ENCODE measurements at regions not wholly inside any gene's neighbourhood (a gene's known extent, or its start where the extent isn't known, plus 50 kb on each side); places are given as distances from the start of the nearest gene placed in this dataset.

DNA sequence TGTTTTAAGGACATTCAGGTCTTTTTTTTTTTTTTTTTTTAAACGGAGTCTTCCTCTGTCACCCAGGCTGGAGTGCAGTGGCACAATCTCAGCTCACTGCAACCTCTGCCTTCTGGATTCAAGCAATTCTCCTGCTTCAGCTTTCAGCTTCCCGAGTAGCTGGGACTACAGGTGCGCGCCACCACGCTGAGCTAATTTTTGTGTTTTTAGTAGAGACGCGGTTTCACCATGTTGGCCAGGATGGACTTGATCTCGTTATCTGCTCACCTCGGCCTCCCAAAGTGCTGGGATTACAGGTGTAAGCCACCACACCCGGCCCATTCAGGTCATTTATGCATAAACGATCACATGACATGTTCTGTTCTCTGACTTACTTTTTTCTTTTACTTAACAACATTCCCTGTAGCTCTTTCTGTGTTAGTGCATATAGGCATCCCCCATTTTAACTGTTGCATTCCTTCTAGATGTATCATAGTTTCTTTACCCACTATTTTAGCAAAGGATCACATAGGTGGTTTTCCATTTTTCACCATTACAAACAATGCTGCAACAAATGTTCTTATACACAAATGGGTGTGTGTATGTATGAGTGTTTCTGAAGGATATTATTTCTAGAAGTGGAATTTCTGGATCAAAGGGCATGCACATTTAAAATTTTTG, 74.2 kb downstream of the ARF6 start:
- no peak for TF ChIP-seq EZH2 (IDR thresholded peaks at IDR 0.05; ENCODE audit: borderline replicate concordance, low read length)
- TF ChIP-seq, protein P1, sequence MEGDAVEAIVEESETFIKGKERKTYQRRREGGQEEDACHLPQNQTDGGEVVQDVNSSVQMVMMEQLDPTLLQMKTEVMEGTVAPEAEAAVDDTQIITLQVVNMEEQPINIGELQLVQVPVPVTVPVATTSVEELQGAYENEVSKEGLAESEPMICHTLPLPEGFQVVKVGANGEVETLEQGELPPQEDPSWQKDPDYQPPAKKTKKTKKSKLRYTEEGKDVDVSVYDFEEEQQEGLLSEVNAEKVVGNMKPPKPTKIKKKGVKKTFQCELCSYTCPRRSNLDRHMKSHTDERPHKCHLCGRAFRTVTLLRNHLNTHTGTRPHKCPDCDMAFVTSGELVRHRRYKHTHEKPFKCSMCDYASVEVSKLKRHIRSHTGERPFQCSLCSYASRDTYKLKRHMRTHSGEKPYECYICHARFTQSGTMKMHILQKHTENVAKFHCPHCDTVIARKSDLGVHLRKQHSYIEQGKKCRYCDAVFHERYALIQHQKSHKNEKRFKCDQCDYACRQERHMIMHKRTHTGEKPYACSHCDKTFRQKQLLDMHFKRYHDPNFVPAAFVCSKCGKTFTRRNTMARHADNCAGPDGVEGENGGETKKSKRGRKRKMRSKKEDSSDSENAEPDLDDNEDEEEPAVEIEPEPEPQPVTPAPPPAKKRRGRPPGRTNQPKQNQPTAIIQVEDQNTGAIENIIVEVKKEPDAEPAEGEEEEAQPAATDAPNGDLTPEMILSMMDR (IDR thresholded peaks at IDR 0.05; ENCODE audit: low read length), result no peak
- no peak overlapping the region for H3K27ac ChIP-seq (ENCODE audit: low read depth, low read length, poor library complexity, severe bottlenecking)
- no peaks in the 10 kb centered on the region for H3K9me2 ChIP-seq (ENCODE audit: low read depth, low read length)
- H3K27me3 ChIP-seq (ENCODE audit: insufficient read depth, low read length), result no peaks in the 10 kb centered on the region
- H3K9ac ChIP-seq (ENCODE audit: low read length), result no peak overlapping the region
- H3K4me1 ChIP-seq (ENCODE audit: insufficient read depth, low read length, severe bottlenecking), result peaks cover 68% of the 10 kb centered on the region
- no peaks in the 10 kb centered on the region for H4K20me1 ChIP-seq (ENCODE audit: insufficient read depth, low read length)
- no peak overlapping the region for H2AFZ ChIP-seq (ENCODE audit: low read length)
- peaks cover 19% of the 10 kb centered on the region for H3F3A ChIP-seq (ENCODE audit: insufficient read depth, low read length)
- H3K9me3 ChIP-seq (ENCODE audit: low read length), result no peaks in the 10 kb centered on the region
- no peaks in the 10 kb centered on the region for H3K36me3 ChIP-seq (ENCODE audit: insufficient read depth, low read length)
- no peak overlapping the region for H3K4me2 ChIP-seq (ENCODE audit: low read length)
- H3K79me2 ChIP-seq (ENCODE audit: insufficient read depth, low read length), result no peaks in the 10 kb centered on the region
- H3K4me3 ChIP-seq (ENCODE audit: low read depth, low read length, poor library complexity, severe bottlenecking), result no peak overlapping the region

DNA sequence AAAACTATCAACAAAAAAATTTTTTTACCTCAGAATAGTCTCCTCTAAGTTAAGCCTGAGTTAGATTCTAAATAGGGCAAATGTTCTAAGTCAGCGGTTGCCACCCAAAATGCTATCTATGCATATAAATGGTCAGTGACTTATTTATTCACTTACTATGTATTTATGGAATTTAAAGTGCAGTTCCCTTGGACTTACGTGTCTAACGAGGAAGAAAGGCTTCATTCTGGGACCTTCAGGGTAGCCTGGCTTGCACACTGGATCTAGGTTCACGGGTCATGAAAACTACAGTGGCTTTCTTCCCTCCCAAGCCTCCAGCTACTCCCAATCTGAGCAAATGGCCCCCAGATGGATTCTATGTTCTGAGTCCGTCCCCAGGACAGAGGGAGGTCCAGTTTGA, 77.1 kb downstream of the ARF6 start:
- peak overlapping the region; percentile 67 for H3K9ac ChIP-seq (ENCODE audit: low read length)
- no peaks in the 10 kb centered on the region for H3K9me2 ChIP-seq (ENCODE audit: low read depth, low read length)
- no peak for TF ChIP-seq EZH2 (IDR thresholded peaks at IDR 0.05; ENCODE audit: borderline replicate concordance, low read length)
- TF ChIP-seq, protein P1 (IDR thresholded peaks at IDR 0.05; ENCODE audit: low read length), result no peak
- H3K4me2 ChIP-seq (ENCODE audit: low read length), result peak overlapping the region; percentile 54
- peaks cover 67% of the 10 kb centered on the region for H3K4me1 ChIP-seq (ENCODE audit: insufficient read depth, low read length, severe bottlenecking)
- no peaks in the 10 kb centered on the region for H3K9me3 ChIP-seq (ENCODE audit: low read length)
- no peaks in the 10 kb centered on the region for H3K36me3 ChIP-seq (ENCODE audit: insufficient read depth, low read length)
- H4K20me1 ChIP-seq (ENCODE audit: insufficient read depth, low read length), result no peaks in the 10 kb centered on the region
- no peaks in the 10 kb centered on the region for H3K79me2 ChIP-seq (ENCODE audit: insufficient read depth, low read length)
- peak overlapping the region; percentile 25 for H3K4me3 ChIP-seq (ENCODE audit: low read depth, low read length, poor library complexity, severe bottlenecking)
- H3F3A ChIP-seq (ENCODE audit: insufficient read depth, low read length), result peaks cover 16% of the 10 kb centered on the region
- H3K27me3 ChIP-seq (ENCODE audit: insufficient read depth, low read length), result no peaks in the 10 kb centered on the region
- peak overlapping the region; percentile 100 for H3K27ac ChIP-seq (ENCODE audit: low read depth, low read length, poor library complexity, severe bottlenecking)
- H2AFZ ChIP-seq (ENCODE audit: low read length), result peak overlapping the region; percentile 85

DNA sequence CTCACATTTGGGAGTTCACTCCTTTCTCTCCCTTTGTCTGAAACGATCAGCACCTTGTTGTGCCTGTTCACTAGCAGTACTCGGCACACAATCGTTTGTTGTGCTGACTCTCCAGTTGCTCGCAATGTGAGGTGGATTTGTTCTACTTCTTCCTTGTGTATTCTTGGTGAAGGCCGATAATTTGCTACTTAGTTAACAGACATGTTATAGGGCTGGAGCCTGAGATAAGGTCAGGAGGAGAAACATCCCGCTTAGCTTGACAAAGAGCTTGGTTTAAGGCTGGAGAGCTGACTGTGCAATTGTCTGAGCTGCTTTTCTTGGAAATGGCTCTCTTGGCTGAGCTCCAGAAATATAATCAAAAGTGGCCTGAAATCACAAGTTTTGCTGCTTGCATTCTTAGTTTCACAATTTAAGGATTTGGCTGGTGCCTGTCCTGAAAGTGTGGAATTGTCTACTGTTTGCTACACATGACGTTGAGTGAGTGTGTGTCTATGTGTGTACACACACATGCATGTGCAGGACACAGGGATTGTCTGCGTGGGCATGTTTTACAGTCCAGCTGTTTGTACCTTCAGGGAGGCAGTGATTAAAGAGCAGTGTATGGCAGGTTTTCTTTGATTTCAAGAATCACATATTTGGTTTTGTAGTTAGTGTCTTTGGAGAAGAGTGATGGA, 77.7 kb downstream of the ARF6 start:
- Histone ChIP-seq H3K79me2 (ENCODE audit: insufficient read depth, low read length) (no peaks in the 10 kb centered on the region), H3K4me1 (ENCODE audit: insufficient read depth, low read length, severe bottlenecking) (peaks cover 67% of the 10 kb centered on the region), H3K27me3 (ENCODE audit: insufficient read depth, low read length) (no peaks in the 10 kb centered on the region), H3K9me2 (ENCODE audit: low read depth, low read length) (no peaks in the 10 kb centered on the region), H3K4me3 (ENCODE audit: low read depth, low read length, poor library complexity, severe bottlenecking) (peak overlapping the region; percentile 25), H2AFZ (ENCODE audit: low read length) (peak overlapping the region; percentile 85), H3K9me3 (ENCODE audit: low read length) (no peaks in the 10 kb centered on the region), H3K27ac (ENCODE audit: low read depth, low read length, poor library complexity, severe bottlenecking) (peak overlapping the region; percentile 100), H3K9ac (ENCODE audit: low read length) (peak overlapping the region; percentile 67), H3F3A (ENCODE audit: insufficient read depth, low read length) (peaks cover 16% of the 10 kb centered on the region), H3K4me2 (ENCODE audit: low read length) (peak overlapping the region; percentile 54), H3K36me3 (ENCODE audit: insufficient read depth, low read length) (no peaks in the 10 kb centered on the region), H4K20me1 (ENCODE audit: insufficient read depth, low read length) (no peaks in the 10 kb centered on the region)
- no peak for TF ChIP-seq EZH2 (IDR thresholded peaks at IDR 0.05; ENCODE audit: borderline replicate concordance, low read length)
- TF ChIP-seq, protein P1 (IDR thresholded peaks at IDR 0.05; ENCODE audit: low read length), result no peak
